Liver (tissue), 3 donors: ENCODE measurements at regions not wholly inside any gene's neighbourhood (a gene's known extent, or its start where the extent isn't known, plus 50 kb on each side); places are given as distances from the start of the nearest gene placed in this dataset.

Experiments
- HNF4A ChIP-seq, 2 donors: conservative IDR thresholded peaks; 2 replicates each; pipeline ENCODE4 v1.6.1; 2016; ENCODE audit warnings: antibody characterized with exemption in 2 of 2, mild to moderate bottlenecking in 2 of 2
- RAD21 ChIP-seq, 2 donors: IDR thresholded peaks; 2 replicates each; pipeline ENCODE4 v1.6.1; 2016; ENCODE audit warnings: antibody characterized with exemption in 2 of 2, mild to moderate bottlenecking in 2 of 2
- YY1 ChIP-seq: IDR thresholded peaks from 2 replicates; pipeline ENCODE4 v1.6.1; 2016; ENCODE audit warnings: antibody characterized with exemption, mild to moderate bottlenecking
- TF ChIP-seq, protein P1 (sequence below): fragments of 150-350 bp; IDR thresholded peaks from 2 replicates; pipeline ENCODE4 v1.5.1; 2017; ENCODE audit warnings: improper control_type of control experiment, low read depth, low read length; ENCODE audit not compliant: missing input control
- TF ChIP-seq, protein P2 (sequence below): IDR thresholded peaks from 2 replicates; pipeline ENCODE4 v1.6.1; 2016; ENCODE audit warnings: antibody characterized with exemption, mild to moderate bottlenecking
- TF ChIP-seq, protein P3 (sequence below): IDR thresholded peaks from 2 replicates; pipeline ENCODE4 v1.6.1; 2016; ENCODE audit warnings: antibody characterized with exemption
- TF ChIP-seq, protein P4 (sequence below): IDR thresholded peaks from 2 replicates; pipeline ENCODE4 v1.6.1; 2016; ENCODE audit warnings: antibody characterized with exemption
- TF ChIP-seq, protein P5 (sequence below): IDR thresholded peaks from 2 replicates; pipeline ENCODE4 v1.6.1; 2016; ENCODE audit warnings: antibody characterized with exemption
- donor health status: healthy.
- donor health status: healthy.

DNA sequence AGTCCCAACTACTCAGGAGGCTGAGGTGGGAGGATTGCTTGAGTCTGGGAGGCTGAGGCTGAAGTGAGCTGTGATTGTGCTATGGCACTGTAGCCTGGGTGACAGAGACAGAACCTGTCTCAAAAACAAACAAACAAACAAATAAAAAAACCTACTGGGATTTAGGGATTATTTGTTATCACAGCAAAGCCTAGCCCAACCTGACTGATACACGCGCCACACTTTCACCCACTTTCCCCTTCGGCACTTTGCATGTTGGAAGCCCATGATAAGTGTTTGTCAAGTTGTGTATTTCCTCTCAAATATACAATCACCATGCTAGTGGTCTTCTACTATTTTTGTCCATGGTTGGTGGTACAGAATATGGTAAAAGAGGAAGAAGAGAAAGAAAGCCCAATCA, 50.5 kb upstream of the STC2 start:
- TF ChIP-seq, protein P1, sequence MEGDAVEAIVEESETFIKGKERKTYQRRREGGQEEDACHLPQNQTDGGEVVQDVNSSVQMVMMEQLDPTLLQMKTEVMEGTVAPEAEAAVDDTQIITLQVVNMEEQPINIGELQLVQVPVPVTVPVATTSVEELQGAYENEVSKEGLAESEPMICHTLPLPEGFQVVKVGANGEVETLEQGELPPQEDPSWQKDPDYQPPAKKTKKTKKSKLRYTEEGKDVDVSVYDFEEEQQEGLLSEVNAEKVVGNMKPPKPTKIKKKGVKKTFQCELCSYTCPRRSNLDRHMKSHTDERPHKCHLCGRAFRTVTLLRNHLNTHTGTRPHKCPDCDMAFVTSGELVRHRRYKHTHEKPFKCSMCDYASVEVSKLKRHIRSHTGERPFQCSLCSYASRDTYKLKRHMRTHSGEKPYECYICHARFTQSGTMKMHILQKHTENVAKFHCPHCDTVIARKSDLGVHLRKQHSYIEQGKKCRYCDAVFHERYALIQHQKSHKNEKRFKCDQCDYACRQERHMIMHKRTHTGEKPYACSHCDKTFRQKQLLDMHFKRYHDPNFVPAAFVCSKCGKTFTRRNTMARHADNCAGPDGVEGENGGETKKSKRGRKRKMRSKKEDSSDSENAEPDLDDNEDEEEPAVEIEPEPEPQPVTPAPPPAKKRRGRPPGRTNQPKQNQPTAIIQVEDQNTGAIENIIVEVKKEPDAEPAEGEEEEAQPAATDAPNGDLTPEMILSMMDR: no peak
- TF ChIP-seq, protein P2, sequence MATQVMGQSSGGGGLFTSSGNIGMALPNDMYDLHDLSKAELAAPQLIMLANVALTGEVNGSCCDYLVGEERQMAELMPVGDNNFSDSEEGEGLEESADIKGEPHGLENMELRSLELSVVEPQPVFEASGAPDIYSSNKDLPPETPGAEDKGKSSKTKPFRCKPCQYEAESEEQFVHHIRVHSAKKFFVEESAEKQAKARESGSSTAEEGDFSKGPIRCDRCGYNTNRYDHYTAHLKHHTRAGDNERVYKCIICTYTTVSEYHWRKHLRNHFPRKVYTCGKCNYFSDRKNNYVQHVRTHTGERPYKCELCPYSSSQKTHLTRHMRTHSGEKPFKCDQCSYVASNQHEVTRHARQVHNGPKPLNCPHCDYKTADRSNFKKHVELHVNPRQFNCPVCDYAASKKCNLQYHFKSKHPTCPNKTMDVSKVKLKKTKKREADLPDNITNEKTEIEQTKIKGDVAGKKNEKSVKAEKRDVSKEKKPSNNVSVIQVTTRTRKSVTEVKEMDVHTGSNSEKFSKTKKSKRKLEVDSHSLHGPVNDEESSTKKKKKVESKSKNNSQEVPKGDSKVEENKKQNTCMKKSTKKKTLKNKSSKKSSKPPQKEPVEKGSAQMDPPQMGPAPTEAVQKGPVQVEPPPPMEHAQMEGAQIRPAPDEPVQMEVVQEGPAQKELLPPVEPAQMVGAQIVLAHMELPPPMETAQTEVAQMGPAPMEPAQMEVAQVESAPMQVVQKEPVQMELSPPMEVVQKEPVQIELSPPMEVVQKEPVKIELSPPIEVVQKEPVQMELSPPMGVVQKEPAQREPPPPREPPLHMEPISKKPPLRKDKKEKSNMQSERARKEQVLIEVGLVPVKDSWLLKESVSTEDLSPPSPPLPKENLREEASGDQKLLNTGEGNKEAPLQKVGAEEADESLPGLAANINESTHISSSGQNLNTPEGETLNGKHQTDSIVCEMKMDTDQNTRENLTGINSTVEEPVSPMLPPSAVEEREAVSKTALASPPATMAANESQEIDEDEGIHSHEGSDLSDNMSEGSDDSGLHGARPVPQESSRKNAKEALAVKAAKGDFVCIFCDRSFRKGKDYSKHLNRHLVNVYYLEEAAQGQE: no peak
- TF ChIP-seq, protein P3, sequence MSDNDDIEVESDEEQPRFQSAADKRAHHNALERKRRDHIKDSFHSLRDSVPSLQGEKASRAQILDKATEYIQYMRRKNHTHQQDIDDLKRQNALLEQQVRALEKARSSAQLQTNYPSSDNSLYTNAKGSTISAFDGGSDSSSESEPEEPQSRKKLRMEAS: no peak
- TF ChIP-seq YY1: no peak
- no peak for TF ChIP-seq HNF4A (conservative IDR thresholded peaks at IDR 0.05)
- TF ChIP-seq, protein P4, sequence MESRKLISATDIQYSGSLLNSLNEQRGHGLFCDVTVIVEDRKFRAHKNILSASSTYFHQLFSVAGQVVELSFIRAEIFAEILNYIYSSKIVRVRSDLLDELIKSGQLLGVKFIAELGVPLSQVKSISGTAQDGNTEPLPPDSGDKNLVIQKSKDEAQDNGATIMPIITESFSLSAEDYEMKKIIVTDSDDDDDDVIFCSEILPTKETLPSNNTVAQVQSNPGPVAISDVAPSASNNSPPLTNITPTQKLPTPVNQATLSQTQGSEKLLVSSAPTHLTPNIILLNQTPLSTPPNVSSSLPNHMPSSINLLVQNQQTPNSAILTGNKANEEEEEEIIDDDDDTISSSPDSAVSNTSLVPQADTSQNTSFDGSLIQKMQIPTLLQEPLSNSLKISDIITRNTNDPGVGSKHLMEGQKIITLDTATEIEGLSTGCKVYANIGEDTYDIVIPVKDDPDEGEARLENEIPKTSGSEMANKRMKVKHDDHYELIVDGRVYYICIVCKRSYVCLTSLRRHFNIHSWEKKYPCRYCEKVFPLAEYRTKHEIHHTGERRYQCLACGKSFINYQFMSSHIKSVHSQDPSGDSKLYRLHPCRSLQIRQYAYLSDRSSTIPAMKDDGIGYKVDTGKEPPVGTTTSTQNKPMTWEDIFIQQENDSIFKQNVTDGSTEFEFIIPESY: no peak
- TF ChIP-seq, protein P5, sequence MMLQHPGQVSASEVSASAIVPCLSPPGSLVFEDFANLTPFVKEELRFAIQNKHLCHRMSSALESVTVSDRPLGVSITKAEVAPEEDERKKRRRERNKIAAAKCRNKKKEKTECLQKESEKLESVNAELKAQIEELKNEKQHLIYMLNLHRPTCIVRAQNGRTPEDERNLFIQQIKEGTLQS: no peak
- no peak for TF ChIP-seq RAD21 (IDR thresholded peaks at IDR 0.05)
